Mesendoderm (in vitro differentiated cells): ENCODE measurements at regions not wholly inside any gene's neighbourhood (a gene's known extent, or its start where the extent isn't known, plus 50 kb on each side); places are given as distances from the start of the nearest gene placed in this dataset.

Experiments
- DNase-seq: peaks from one replicate; pipeline ENCODE4 v3.0.0; 2013
- H2AK5ac ChIP-seq: 2 replicates; pipeline ENCODE4 v1.6.1; 2013; ENCODE audit warnings: low read length, inconsistent platforms
- H2BK120ac ChIP-seq: 2 replicates; pipeline ENCODE4 v1.6.1; 2013; ENCODE audit warnings: low read depth, mild to moderate bottlenecking, low read length, moderate library complexity, mixed read lengths
- H2BK15ac ChIP-seq: replicated peaks from 2 replicates; pipeline ENCODE4 v1.6.1; 2013; ENCODE audit warnings: low read depth, mild to moderate bottlenecking, moderate library complexity
- H2BK5ac ChIP-seq: 2 replicates; pipeline ENCODE4 v1.6.1; 2013; ENCODE audit warnings: low read length, inconsistent platforms
- H3K18ac ChIP-seq: 2 replicates; pipeline ENCODE4 v1.6.1; 2013; ENCODE audit warnings: mild to moderate bottlenecking, low read length, mixed read lengths
- H3K23ac ChIP-seq: one replicate; pipeline ENCODE4 v1.6.1; 2013; ENCODE audit warnings: low read length
- H3K27ac ChIP-seq: 2 replicates; pipeline ENCODE4 v1.5.1; 2013; ENCODE audit warnings: low read depth, mild to moderate bottlenecking, inconsistent platforms, low read length, moderate library complexity
- H3K27me3 ChIP-seq: 2 replicates; pipeline ENCODE4 v1.6.1; 2013; ENCODE audit warnings: low read length, control low read depth, mild to moderate bottlenecking, inconsistent platforms; ENCODE audit not compliant: insufficient read depth, poor library complexity
- H3K36me3 ChIP-seq: 2 replicates; pipeline ENCODE4 v1.6.1; 2013; ENCODE audit warnings: low read length, inconsistent platforms; ENCODE audit not compliant: control insufficient read depth, insufficient read depth
- H3K4ac ChIP-seq: one replicate; pipeline ENCODE4 v1.6.1; 2013; ENCODE audit warnings: low read depth, mild to moderate bottlenecking, low read length, moderate library complexity
- H3K4me1 ChIP-seq: 2 replicates; pipeline ENCODE4 v1.6.1; 2013; ENCODE audit warnings: low read depth, low read length, inconsistent platforms; ENCODE audit not compliant: control insufficient read depth
- H3K4me2 ChIP-seq: 2 replicates; pipeline ENCODE4 v1.6.1; 2013; ENCODE audit warnings: low read length
- H3K4me3 ChIP-seq: 2 replicates; pipeline ENCODE4 v1.5.1; 2013; ENCODE audit warnings: mild to moderate bottlenecking, low read length
- H3K56ac ChIP-seq: one replicate; pipeline ENCODE4 v1.6.1; 2013; ENCODE audit warnings: low read length
- H3K79me1 ChIP-seq: 2 replicates; pipeline ENCODE4 v1.6.1; 2013; ENCODE audit warnings: low read length, inconsistent platforms
- H3K79me2 ChIP-seq: 2 replicates; pipeline ENCODE4 v1.6.1; 2013; ENCODE audit warnings: mild to moderate bottlenecking, low read length; ENCODE audit not compliant: control insufficient read depth, insufficient read depth
- H3K9ac ChIP-seq: 2 replicates; pipeline ENCODE4 v1.6.1; 2013; ENCODE audit warnings: low read length, inconsistent platforms
- H4K5ac ChIP-seq: one replicate; pipeline ENCODE4 v1.6.1; 2013; ENCODE audit warnings: low read length
- H4K8ac ChIP-seq: one replicate; pipeline ENCODE4 v1.6.1; 2013; ENCODE audit warnings: low read depth, mild to moderate bottlenecking, control low read depth, low read length, moderate library complexity
- WGBS: extraction: QIAGEN DNeasy Blood & Tissue Kit; methylation state at CpG from one replicate; pipeline ENCODE4 v1.1.7; 2013; ENCODE audit warnings: low lambda C conversion rate, missing lambda C conversion rate; ENCODE audit not compliant: insufficient coverage; ENCODE audit errors: extremely low coverage; 5-methylcytosine and 5-hydroxymethylcytosine counted together

- Histone ChIP-seq H3K4me2 (no peak overlapping the region), H3K4ac (no peak overlapping the region), H2AK5ac (no peak overlapping the region), H2BK15ac (no peak overlapping the region), H3K79me2 (no peaks in the 10 kb centered on the region), H3K9ac (no peak overlapping the region), H3K23ac (no peak overlapping the region), H2BK5ac (no peak overlapping the region), H3K79me1 (no peaks in the 10 kb centered on the region), H3K56ac (no peak overlapping the region), H3K36me3 (no peaks in the 10 kb centered on the region), H3K27me3 (no peaks in the 10 kb centered on the region), H3K27ac (no peak overlapping the region), H4K8ac (no peak overlapping the region), H3K4me3 (no peak overlapping the region), H2BK120ac (no peak overlapping the region), H3K18ac (no peak overlapping the region), H3K4me1 (no peaks in the 10 kb centered on the region), H4K5ac (no peak overlapping the region)
- WGBS: no CpG with 5 or more reads among the region's 4 CpGs
- DNase-seq: no peak
Measured at GRCh38 chr20:48098866-48099265, 313.6 kb upstream of the SULF2 start.

GRCh38 chr20:48098099-48098498 lies 312.8 kb upstream of the SULF2 start:
- H3K9ac ChIP-seq: no peak overlapping the region
- H2BK15ac ChIP-seq: no peak overlapping the region
- no peaks in the 10 kb centered on the region for H3K79me1 ChIP-seq
- no peak overlapping the region for H3K18ac ChIP-seq
- H3K23ac ChIP-seq: no peak overlapping the region
- H3K27ac ChIP-seq: no peak overlapping the region
- H3K56ac ChIP-seq: no peak overlapping the region
- H2BK120ac ChIP-seq: no peak overlapping the region
- H2AK5ac ChIP-seq: no peak overlapping the region
- H3K4ac ChIP-seq: no peak overlapping the region
- no peaks in the 10 kb centered on the region for H3K4me1 ChIP-seq
- H4K5ac ChIP-seq: no peak overlapping the region
- no peak overlapping the region for H2BK5ac ChIP-seq
- no peak for DNase-seq
- H3K36me3 ChIP-seq: no peaks in the 10 kb centered on the region
- no peak overlapping the region for H3K4me2 ChIP-seq
- WGBS: no CpG with 5 or more reads among the region's 2 CpGs
- H3K27me3 ChIP-seq: no peaks in the 10 kb centered on the region
- H3K79me2 ChIP-seq: no peaks in the 10 kb centered on the region
- no peak overlapping the region for H4K8ac ChIP-seq
- no peak overlapping the region for H3K4me3 ChIP-seq

- Histone ChIP-seq H4K5ac (no peak overlapping the region), H3K4me3 (no peak overlapping the region), H3K79me2 (no peaks in the 10 kb centered on the region), H3K4ac (no peak overlapping the region), H3K79me1 (no peaks in the 10 kb centered on the region), H3K9ac (no peak overlapping the region), H3K4me1 (no peaks in the 10 kb centered on the region), H2BK120ac (no peak overlapping the region), H3K23ac (no peak overlapping the region), H3K4me2 (no peak overlapping the region), H3K27ac (no peak overlapping the region), H2BK5ac (no peak overlapping the region), H3K18ac (no peak overlapping the region), H3K27me3 (no peaks in the 10 kb centered on the region), H2AK5ac (no peak overlapping the region), H4K8ac (no peak overlapping the region), H2BK15ac (no peak overlapping the region), H3K36me3 (no peaks in the 10 kb centered on the region), H3K56ac (no peak overlapping the region)
- no CpG with 5 or more reads among the region's 10 CpGs for WGBS
- DNase-seq: peak; percentile 22
Measured at GRCh38 chr20:48096957-48097890, 311.9 kb upstream of the SULF2 start.

- H3K4me2 ChIP-seq: no peak overlapping the region
- H3K4me1 ChIP-seq: no peaks in the 10 kb centered on the region
- H4K5ac ChIP-seq: no peak overlapping the region
- no peak overlapping the region for H3K56ac ChIP-seq
- H2AK5ac ChIP-seq: no peak overlapping the region
- H3K27ac ChIP-seq: no peak overlapping the region
- no peak overlapping the region for H4K8ac ChIP-seq
- no peaks in the 10 kb centered on the region for H3K79me1 ChIP-seq
- H3K79me2 ChIP-seq: no peaks in the 10 kb centered on the region
- H3K4me3 ChIP-seq: no peak overlapping the region
- H3K27me3 ChIP-seq: no peaks in the 10 kb centered on the region
- WGBS: no CpG with 5 or more reads among the region's 12 CpGs
- H3K18ac ChIP-seq: no peak overlapping the region
- H3K23ac ChIP-seq: no peak overlapping the region
- DNase-seq: no peak
- H2BK5ac ChIP-seq: no peak overlapping the region
- no peak overlapping the region for H3K9ac ChIP-seq
- no peaks in the 10 kb centered on the region for H3K36me3 ChIP-seq
- no peak overlapping the region for H2BK15ac ChIP-seq
- H2BK120ac ChIP-seq: no peak overlapping the region
- H3K4ac ChIP-seq: no peak overlapping the region
Measured at GRCh38 chr20:48096212-48096875, 311.1 kb upstream of the SULF2 start.

- no peak overlapping the region for H3K4me2 ChIP-seq
- no peaks in the 10 kb centered on the region for H3K4me1 ChIP-seq
- no peaks in the 10 kb centered on the region for H3K27me3 ChIP-seq
- H3K36me3 ChIP-seq: no peaks in the 10 kb centered on the region
- H3K79me1 ChIP-seq: no peaks in the 10 kb centered on the region
- H2AK5ac ChIP-seq: no peak overlapping the region
- no peak overlapping the region for H2BK5ac ChIP-seq
- no peak overlapping the region for H2BK120ac ChIP-seq
- H4K5ac ChIP-seq: no peak overlapping the region
- no peak for DNase-seq
- H3K56ac ChIP-seq: no peak overlapping the region
- H4K8ac ChIP-seq: no peak overlapping the region
- no peak overlapping the region for H3K4ac ChIP-seq
- no peak overlapping the region for H3K9ac ChIP-seq
- H2BK15ac ChIP-seq: no peak overlapping the region
- WGBS: no CpG with 5 or more reads among the region's 7 CpGs
- no peak overlapping the region for H3K27ac ChIP-seq
- no peak overlapping the region for H3K4me3 ChIP-seq
- H3K18ac ChIP-seq: no peak overlapping the region
- H3K23ac ChIP-seq: no peak overlapping the region
- no peaks in the 10 kb centered on the region for H3K79me2 ChIP-seq
Measured at GRCh38 chr20:48094944-48095343, 309.7 kb upstream of the SULF2 start.
